ENCODE measurements at regions not wholly inside any gene's neighbourhood (a gene's known extent, or its start where the extent isn't known, plus 50 kb on each side); places are given as distances from the start of the nearest gene placed in this dataset.

GRCh38 chr22:42203609-42204008 lies 66.8 kb downstream of the TCF20 start:
- TF ChIP-seq CTCF (IDR thresholded peaks at IDR 0.05): no peak
- no peak for TF ChIP-seq POLR2AphosphoS5 (IDR thresholded peaks at IDR 0.05)
- TF ChIP-seq POLR2A (IDR thresholded peaks at IDR 0.05): no peak
